Lower lobe of right lung (tissue), 2 donors: ENCODE measurements at regions not wholly inside any gene's neighbourhood (a gene's known extent, or its start where the extent isn't known, plus 50 kb on each side); places are given as distances from the start of the nearest gene placed in this dataset.

Source experiments
- ATAC-seq, 2 donors: fragments of 200-7000 bp; cut with Tn5 transposase; one replicate each; pipeline ENCODE4 v1.9.1; 2020 to 2022; ENCODE audit warnings: mild to moderate bottlenecking in 2 of 2, moderate library complexity in 2 of 2
- DNase-seq: peaks from one replicate; pipeline ENCODE4 v3.0.0-alpha.2; 2020
- H3K27ac ChIP-seq: fragments of 200-600 bp; one replicate; pipeline ENCODE4 v1.8.0; 2022
- H3K27me3 ChIP-seq: fragments of 200-600 bp; one replicate; pipeline ENCODE4 v1.8.0; 2022; ENCODE audit warnings: low read depth
- H3K36me3 ChIP-seq: fragments of 200-600 bp; one replicate; pipeline ENCODE4 v1.8.0; 2022; ENCODE audit warnings: mild to moderate bottlenecking
- H3K4me1 ChIP-seq: fragments of 200-600 bp; one replicate; pipeline ENCODE4 v1.8.0; 2022
- H3K4me3 ChIP-seq: fragments of 200-600 bp; one replicate; pipeline ENCODE4 v1.8.0; 2022; ENCODE audit warnings: mild to moderate bottlenecking
- H3K9me3 ChIP-seq: fragments of 200-600 bp; one replicate; pipeline ENCODE4 v1.8.0; 2022
- intact Hi-C: fragments of 100-400 bp; cut with DNase I; formaldehyde crosslinking; loops from one replicate; pipeline ENCODE4 v1.11.0; 2022
- TF ChIP-seq, protein P1 (sequence below): fragments of 200-600 bp; IDR thresholded peaks from one replicate; pipeline ENCODE4 v1.8.0; 2022; ENCODE audit warnings: antibody characterized with exemption, mild to moderate bottlenecking
- donor health status: DM: no; HTN: yes; CAD: no; lungs with severe emphysema.

DNA sequence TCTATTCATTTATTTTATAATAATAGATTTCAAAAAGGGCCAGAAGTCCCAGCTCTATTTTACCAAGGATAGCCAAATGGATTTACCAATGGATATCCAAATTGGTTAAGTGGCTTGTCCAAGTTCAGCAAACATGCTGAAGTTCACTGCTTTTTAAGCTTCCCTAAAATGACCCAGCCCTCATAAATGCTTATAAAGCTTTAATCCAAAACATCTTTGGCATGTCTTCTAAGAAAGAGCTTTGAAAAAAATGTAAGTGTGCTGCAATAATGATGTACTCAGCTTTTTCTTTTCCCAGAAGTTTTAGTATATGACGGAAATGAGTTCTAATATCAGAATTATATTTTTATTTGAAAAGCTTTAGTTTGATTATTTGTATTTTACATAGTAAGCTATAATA is 451.5 kb upstream of the ADAMTS5 start:
- DNase-seq (no peak), ATAC-seq (no peak)
- no peaks in the 10 kb centered on the region for H3K9me3 ChIP-seq
- no peak overlapping the region for H3K4me3 ChIP-seq
- no peaks in the 10 kb centered on the region for H3K36me3 ChIP-seq
- no peaks in the 10 kb centered on the region for H3K27me3 ChIP-seq
- no peak overlapping the region for H3K27ac ChIP-seq
- intact Hi-C loops, result no loop called here
- no peaks in the 10 kb centered on the region for H3K4me1 ChIP-seq
- TF ChIP-seq, protein P1, sequence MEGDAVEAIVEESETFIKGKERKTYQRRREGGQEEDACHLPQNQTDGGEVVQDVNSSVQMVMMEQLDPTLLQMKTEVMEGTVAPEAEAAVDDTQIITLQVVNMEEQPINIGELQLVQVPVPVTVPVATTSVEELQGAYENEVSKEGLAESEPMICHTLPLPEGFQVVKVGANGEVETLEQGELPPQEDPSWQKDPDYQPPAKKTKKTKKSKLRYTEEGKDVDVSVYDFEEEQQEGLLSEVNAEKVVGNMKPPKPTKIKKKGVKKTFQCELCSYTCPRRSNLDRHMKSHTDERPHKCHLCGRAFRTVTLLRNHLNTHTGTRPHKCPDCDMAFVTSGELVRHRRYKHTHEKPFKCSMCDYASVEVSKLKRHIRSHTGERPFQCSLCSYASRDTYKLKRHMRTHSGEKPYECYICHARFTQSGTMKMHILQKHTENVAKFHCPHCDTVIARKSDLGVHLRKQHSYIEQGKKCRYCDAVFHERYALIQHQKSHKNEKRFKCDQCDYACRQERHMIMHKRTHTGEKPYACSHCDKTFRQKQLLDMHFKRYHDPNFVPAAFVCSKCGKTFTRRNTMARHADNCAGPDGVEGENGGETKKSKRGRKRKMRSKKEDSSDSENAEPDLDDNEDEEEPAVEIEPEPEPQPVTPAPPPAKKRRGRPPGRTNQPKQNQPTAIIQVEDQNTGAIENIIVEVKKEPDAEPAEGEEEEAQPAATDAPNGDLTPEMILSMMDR, result no peak

DNA sequence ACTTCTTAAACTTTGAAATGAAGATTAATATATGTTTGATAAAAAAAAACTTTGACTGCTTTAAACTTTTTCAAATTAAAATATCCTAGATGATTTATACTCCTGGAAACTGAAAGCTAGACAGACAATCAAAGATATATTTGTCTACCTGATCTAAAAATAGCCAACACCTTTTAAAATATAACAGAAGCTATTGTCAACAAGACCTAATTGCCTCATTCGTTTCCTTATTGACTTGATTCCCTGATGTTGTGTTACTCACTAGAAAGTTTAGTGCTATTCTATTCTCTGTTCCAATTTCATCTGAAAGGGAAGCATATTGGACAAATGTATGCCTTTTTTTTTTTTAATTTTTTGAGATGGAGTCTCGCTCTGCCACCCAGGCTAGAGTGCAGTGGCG is 445.6 kb upstream of the ADAMTS5 start:
- DNase-seq (no peak), ATAC-seq (no peak)
- Histone ChIP-seq H3K27ac (no peak overlapping the region), H3K4me3 (no peak overlapping the region), H3K9me3 (no peaks in the 10 kb centered on the region), H3K27me3 (no peaks in the 10 kb centered on the region), H3K4me1 (no peaks in the 10 kb centered on the region), H3K36me3 (no peaks in the 10 kb centered on the region)
- intact Hi-C loops, result no loop called here
- TF ChIP-seq, protein P1, result no peak

DNA sequence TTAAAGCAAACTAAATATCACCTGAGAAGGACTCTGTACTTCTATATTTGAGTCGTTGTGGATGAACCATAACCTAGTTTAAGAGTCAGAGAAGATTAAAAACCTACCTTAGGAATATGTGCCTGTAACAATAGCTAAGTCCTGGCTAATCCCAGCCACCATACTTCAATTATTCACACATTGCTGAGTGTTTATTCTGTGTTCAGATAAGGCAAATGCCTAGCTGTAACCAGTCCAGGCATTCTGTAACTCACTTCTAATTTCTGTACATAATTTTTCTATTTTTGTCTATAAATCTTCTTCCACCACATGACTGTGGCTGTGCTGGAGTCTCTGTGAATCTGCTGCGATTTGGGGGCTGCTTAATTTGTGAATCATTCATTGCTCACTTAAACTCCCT is 441.9 kb upstream of the ADAMTS5 start:
- DNase-seq (no peak), ATAC-seq (no peak)
- H3K27ac ChIP-seq, result no peak overlapping the region
- H3K27me3 ChIP-seq, result no peaks in the 10 kb centered on the region
- H3K36me3 ChIP-seq, result no peaks in the 10 kb centered on the region
- TF ChIP-seq, protein P1, result no peak
- no peak overlapping the region for H3K4me3 ChIP-seq
- peaks cover 12% of the 10 kb centered on the region for H3K4me1 ChIP-seq
- no peaks in the 10 kb centered on the region for H3K9me3 ChIP-seq
- intact Hi-C loops, result no loop called here

DNA sequence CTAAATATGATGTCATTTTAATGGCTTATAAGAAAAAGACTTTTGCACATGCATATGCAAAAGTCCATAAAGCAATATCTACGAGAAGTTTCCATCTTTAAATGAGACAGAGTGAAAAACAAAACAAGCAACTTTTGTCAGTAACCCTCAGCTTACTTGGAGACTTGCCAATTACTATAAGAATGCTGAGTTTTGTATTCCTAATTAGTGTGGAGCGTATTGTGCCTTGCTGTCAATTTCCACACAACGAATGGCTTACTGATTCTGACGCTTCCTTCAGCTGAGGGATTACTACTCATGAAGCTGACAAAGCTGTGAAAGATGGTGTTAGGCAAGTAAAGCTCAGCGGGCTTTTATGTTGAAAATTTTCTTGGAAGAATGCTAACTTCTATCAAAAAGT is 440.4 kb upstream of the ADAMTS5 start:
- Histone ChIP-seq H3K4me3 (no peak overlapping the region), H3K4me1 (peaks cover 12% of the 10 kb centered on the region), H3K27me3 (no peaks in the 10 kb centered on the region), H3K36me3 (no peaks in the 10 kb centered on the region), H3K9me3 (no peaks in the 10 kb centered on the region), H3K27ac (no peak overlapping the region)
- ATAC-seq (no peak), DNase-seq (no peak)
- intact Hi-C loops, result no loop called here
- TF ChIP-seq, protein P1, result no peak

DNA sequence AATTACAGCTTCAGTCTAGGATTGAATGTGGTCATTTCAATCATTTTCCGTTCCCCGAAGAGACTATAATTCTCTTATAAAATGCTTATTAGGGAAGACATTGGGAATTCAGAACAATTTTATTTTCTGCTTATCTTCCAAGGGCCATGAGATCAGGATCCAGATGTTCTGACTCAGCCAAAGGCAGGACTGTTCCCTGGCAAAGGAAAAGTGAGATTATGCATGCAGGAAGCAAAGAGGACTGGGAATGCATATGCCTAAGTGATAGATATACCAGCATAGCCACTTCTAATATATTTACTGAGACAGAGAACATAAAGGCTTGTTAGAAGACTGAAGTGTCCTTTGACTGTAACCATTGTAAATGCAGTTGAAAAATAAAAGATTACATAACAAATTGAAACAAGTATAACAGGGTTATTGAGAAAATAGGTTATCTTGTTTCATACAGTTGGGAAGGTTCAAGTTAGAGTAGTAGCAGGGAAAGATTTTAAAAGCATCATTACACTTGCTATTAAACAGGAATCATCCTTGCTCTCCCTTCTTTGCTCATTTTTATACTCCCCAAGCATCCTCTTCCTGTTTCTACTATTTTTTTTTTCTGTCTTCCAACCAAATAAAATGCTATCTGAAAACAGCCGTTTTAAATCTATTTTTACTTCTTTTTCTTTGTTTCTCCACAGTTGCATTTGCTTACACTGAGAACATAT is 439.6 kb upstream of the ADAMTS5 start:
- no peaks in the 10 kb centered on the region for H3K9me3 ChIP-seq
- H3K4me3 ChIP-seq, result no peak overlapping the region
- no peak overlapping the region for H3K27ac ChIP-seq
- H3K36me3 ChIP-seq, result no peaks in the 10 kb centered on the region
- peaks cover 12% of the 10 kb centered on the region for H3K4me1 ChIP-seq
- DNase-seq (no peak), ATAC-seq (no peak)
- TF ChIP-seq, protein P1, result no peak
- H3K27me3 ChIP-seq, result no peaks in the 10 kb centered on the region
- intact Hi-C loops, result no loop called here
